GM11168 (cell line): ENCODE measurements at regions not wholly inside any gene's neighbourhood (a gene's known extent, or its start where the extent isn't known, plus 50 kb on each side); places are given as distances from the start of the nearest gene placed in this dataset.

Experiments used
- in situ Hi-C: fragments of 300-500 bp; cut with MboI; formaldehyde crosslinking; loops from one replicate; pipeline ENCODE4 v1.12.0; 2022; ENCODE audit warnings: low sequenced_read_pairs; ENCODE audit not compliant: unreplicated experiment

DNA sequence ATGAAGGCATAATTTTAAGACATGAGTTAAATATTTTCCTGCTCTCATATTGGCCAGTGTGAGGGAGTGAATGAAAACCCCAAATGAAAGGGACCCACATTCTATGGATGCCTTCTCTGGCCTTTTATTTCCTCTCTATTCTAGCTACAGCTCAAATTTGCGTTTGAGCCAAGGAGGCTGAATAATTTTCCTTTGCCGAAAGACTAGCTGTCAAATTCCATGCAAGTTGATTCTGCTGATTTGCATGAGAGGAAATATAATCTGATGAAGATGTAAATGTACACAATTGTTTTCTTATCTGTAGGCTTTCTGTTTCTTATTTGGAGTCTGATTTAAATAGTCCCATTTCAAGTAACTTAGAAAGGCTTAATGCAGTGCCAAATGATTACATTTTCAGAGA lies 438.4 kb upstream of the SPRED2 start:
- in situ Hi-C loops: no loop called here

- in situ Hi-C loops: no loop called here
Measured at GRCh38 chr2:65869296-65869695, 436.9 kb upstream of the SPRED2 start.

DNA sequence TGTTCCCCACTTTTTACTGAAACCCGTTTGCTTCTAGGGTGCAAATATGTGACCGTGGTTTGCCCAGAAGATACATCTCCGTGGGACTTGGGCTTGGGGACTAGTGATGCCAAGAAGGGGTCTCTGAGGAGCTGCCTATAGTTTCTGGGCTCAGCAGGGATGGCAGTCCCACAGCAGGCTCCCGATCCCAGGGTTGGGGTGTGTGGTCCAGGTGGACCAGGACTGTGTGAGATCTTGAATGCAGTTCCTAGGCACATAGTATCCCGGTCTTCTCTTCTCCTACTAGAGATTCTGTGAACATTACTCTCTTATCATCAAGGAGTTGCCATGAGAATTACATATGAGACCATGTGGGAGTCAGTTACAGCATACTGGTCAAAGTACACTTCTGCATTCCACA lies 435.8 kb upstream of the SPRED2 start:
- in situ Hi-C loops: no loop called here

GRCh38 chr2:65867446-65867845 lies 435.0 kb upstream of the SPRED2 start:
- in situ Hi-C loops: no loop called here

GRCh38 chr2:65866148-65866547 lies 433.7 kb upstream of the SPRED2 start:
- in situ Hi-C loops: no loop called here

DNA sequence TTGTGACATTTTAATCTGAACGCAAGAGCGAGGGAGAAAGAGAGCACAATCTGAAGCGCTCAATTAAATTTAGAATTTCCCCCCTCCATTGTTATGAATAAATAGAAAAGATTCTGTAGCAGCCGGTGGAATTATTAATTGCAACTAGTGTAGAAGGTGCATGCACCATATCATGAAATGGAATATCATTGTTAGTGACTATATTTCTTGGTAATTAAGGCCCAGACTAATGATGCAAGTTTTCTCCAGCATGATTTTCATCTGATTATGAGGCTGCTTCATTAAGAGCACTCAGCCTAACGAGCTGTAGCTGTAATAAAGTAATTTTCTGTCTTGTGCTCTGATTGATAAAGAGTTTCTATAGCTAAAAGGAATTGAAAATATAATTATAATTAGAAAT lies 432.2 kb upstream of the SPRED2 start:
- in situ Hi-C loops: no loop called here

DNA sequence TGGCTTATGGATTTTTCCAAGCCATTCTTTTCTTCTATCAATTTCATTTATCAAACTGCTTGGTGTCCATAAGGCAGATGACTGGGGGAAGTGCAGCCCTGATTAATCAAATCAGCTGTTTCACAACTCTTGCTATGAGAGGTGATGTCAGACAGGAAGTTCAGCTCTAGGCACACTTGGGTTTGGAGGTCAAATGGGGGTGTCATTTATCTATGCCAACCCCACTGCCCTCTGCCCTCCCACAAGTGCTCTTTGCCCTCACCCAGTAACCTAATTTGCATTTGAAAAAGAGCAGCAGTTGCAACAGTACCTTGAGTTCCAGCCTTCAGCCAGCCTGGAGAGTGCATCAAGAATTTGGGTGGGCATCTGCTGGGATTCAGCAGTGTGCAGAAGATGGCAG lies 431.3 kb upstream of the SPRED2 start:
- in situ Hi-C loops: no loop called here

DNA sequence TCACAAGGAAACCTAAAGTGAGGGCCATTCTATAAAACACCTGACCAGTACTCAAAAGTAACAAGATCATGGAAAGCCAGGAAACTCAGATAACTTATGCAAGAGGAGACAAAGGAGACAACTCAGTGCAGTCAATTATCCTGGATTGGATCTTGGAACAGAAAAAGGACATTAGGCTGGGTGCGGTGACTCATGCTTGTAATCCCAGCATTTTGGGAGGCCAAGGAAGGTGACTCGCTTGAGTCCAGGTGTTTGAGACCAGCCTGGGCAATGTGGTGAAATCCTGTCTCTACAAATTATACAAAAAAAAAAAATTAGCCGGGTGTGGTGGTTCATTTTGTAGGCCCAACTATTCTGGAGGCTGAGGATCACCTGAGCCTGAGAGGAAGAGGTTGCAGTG lies 424.5 kb upstream of the SPRED2 start:
- in situ Hi-C loops: no loop called here

DNA sequence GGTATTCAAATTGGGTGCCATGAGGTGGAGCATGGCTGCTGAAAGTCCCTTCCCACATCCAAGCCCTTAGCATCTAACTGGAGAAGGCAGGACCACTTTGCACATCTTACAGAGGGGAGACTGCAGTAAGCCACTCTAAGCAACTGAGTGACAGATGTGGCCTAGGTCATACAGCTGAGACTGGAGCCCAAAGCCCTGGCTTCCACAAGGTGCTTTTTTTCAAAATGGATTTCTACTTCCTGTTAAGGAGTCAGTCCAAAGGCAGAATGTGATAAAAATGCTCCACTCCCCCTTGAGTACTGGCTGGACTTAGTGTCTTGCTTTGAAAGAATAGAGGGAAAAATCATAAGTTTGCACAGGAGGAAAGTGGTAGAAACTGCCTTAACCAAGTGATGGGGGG lies 424.0 kb upstream of the SPRED2 start:
- in situ Hi-C loops: no loop called here

- in situ Hi-C loops: no loop called here
Measured at GRCh38 chr2:65850695-65851094, 418.3 kb upstream of the SPRED2 start.

- in situ Hi-C loops: no loop called here
Measured at GRCh38 chr2:65846989-65847678, 414.7 kb upstream of the SPRED2 start.

DNA sequence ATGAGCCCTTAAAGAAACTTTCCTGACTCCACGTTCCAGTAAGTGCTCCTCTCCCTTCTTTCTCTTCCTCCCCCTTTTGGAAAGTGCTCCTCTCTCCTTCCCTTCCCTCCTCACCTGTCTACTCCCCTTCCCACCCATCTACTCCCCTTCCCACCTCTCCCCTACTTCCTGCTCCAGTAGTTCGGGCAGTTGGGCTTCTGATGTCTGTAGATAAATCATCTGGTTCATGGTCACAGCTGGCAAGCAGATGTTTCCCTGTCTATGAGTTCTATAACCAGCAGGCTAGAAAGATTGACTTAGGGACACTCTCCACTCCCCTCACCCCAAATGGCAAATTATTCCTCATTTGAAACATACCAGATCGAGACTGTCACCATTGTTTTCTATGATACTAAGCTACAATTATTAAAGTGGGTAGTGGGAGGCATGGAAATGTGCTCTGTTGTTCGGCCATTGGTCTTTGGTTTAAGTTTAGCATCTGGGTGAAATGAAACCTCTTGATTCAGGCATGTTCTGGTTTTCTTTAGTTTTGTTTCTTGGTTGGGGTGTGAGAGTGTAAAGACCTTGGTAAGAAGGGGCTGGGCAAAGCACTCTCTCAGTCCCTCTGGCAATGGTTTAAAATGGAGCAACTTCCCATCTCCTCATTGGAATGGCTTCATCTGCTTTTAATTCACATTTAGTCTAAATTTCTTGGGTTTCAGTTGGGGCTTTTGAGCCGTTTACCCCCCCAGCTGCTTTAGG lies 413.2 kb upstream of the SPRED2 start:
- in situ Hi-C loops: no loop called here

- in situ Hi-C loops: no loop called here
Measured at GRCh38 chr2:65842104-65842503, 409.7 kb upstream of the SPRED2 start.

DNA sequence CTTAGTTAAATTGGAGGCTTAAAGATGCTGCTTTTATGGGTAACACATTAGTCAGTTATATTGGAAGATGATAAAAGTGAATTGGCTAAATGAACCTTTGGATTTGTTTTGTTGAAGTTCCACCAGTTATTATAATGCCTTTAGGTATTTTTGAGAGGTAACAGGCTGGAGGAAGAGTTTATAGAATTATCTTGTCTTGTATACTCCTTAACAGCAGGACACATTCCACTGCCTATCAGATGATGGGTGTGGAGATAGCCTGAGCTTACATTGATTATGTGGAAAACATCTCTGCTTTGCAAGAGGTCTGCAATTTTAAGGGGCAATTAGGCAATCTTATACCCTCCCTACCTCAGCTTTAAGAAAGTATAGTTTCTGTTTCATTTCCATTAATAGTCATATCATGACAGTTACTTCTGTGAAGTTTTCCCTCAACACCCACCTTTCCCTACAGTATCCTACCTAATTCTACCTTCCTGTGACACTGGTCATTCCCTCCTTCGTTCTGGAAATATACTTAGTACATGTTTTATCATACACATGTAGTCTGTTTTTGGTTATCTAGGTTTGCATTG lies 403.7 kb upstream of the SPRED2 start:
- in situ Hi-C loops: no loop called here

- in situ Hi-C loops: no loop called here
Measured at GRCh38 chr2:65834771-65835475, 402.5 kb upstream of the SPRED2 start.

DNA sequence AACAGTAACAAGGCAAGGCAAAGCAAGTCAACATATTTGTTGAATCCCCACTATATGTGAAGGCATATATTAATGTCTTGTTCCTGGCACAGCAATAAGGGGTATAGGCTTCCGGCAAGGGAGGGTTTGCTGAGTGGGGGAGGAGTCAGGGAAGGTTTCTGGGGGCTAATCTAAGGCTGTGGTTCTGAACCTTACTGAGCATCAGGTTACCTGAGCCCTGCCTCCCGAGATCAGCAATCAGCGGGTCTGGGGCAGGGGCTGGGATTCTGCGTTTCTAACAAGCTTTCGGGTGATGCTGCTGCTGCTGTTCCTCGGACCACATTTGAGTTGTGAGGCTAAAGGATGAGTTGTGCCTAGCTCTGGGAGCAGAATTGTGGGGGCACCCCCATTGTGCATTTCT lies 401.7 kb upstream of the SPRED2 start:
- in situ Hi-C loops: no loop called here

DNA sequence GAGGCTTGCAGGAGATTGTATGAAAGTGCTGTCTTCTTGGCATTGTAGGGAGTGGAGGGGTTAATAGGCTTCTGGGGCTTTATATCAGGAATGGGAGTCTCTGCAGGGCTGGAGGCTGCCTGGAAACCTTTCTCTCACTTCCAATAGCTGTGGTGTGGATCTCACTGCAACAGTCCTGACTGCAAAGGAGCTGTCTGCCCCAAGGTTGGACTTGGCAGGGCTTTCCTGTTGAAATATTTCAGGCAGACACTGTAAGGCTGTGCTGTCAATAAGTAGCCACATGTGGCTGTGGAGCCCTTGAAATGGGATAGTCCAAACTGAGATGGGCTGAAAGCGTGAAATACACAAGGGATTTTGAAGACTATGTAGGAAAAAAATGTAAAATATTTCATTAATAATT lies 399.1 kb upstream of the SPRED2 start:
- in situ Hi-C loops: no loop called here

DNA sequence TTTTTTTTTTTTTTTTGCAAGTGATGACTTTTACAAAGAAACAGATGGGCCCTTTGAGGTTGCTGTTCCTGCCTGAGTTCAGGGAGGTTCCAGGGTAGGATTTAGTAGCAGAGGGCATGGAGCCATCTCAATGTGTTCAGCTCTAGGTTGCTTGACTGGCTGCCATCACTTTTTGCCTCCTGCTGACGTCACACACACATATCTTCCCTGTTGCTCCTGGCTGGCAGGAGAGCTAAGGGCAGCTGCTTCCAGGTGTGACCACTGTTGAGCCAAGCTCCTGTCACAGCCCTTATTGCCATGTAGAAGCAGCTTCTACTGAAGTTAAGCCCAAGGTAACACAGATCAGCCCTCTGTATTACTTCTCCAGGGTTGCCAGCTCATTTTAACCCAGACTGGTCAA lies 394.2 kb upstream of the SPRED2 start:
- in situ Hi-C loops: no loop called here

DNA sequence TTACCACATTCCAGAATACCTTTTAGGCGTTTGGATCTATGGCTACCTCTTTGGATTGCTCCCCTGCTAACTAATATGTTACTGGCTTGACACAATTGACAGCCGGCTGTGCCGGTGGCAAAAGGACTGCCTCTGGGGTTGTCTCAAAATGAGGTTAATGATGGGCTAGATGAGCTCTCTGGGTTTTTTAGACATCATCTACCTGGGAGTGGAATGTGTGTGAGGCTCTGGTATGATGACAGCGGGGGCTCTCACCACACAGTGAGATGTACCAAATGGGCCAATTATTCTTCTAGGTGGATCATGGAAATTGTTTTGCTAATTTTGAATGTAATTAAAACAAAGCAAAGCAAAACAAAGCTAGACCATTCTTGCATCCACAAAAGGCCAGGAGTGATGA lies 391.1 kb upstream of the SPRED2 start:
- in situ Hi-C loops: no loop called here

DNA sequence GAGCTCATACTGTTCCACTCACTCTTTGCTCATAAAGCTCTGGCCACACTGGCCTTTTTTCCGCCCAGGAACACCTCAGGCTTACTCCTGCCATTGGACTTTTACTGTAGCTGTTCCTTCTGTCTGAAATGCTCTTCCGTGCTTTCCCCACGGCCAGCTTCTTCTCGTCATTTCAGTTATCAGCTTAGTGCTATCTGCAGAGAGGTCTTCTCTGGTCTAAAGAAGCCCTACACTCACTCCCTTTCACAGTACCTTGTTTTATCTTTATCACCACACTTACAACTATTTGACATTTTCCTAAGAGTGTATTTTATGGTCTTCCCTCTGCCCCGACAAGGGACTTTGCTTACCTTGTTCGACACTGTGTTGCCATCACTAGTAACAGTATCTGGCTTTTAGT lies 388.1 kb upstream of the SPRED2 start:
- in situ Hi-C loops: no loop called here

GRCh38 chr2:65819963-65820362 lies 387.6 kb upstream of the SPRED2 start:
- in situ Hi-C loops: no loop called here
